ENCODE measurements at regions not wholly inside any gene's neighbourhood (a gene's known extent, or its start where the extent isn't known, plus 50 kb on each side); places are given as distances from the start of the nearest gene placed in this dataset.

DNA sequence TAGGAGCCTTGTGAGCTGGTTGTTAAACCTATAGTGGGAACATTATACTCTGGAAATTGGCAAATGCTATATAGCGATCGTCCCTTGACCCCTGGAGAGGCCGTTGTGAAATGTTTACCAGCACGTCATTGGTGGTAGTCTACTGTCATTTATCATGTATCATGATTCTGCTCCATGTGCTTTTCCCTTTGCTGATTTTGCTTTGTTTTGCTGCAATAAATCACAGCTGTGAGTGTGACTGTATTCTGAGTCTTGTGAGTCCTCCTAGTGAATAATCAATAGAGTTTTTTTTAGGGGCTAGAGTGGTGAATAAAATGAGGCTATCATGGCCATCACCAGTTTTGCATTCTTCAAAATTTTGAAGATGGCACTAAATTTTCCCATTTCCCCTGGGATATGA lies 189.1 kb downstream of the HRH4 start:
- Mint-ChIP-seq H3K9me3 (no peaks in the 10 kb centered on the region), H3K27me3 (no peaks in the 10 kb centered on the region), H3K4me3 (no peak overlapping the region), H3K27ac (ENCODE audit: low read depth) (no peak overlapping the region), H3K36me3 (ENCODE audit: insufficient read depth) (no peaks in the 10 kb centered on the region), H3K4me1 (no peaks in the 10 kb centered on the region)
- DNase-seq (ENCODE audit: low spot score in 2 of 2) = no peak
- no peak for ATAC-seq (replicated peaks; ENCODE audit: extremely low read depth, poor library complexity, severe bottlenecking)

DNA sequence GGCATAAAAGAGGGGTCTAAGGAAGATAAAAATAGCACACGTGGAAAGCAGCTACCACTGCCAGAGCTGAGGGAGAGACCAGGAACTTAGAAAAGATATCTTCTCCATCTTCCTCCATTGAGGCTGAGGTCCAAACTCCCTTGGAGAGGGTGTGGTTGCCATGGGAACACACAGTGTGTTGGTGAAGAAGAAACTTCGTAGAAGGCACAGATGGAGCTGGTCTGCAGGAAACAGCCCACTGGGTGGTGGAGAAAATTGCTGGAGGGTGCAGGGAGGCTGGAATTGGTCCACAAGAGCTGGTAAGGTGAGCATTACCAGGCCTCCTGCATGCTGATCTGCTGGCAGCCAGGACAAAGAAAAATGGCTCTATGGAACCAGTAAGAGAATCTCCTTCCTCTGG lies 191.0 kb downstream of the HRH4 start:
- Mint-ChIP-seq H3K9me3 (no peaks in the 10 kb centered on the region), H3K4me3 (no peak overlapping the region), H3K27me3 (no peaks in the 10 kb centered on the region), H3K36me3 (ENCODE audit: insufficient read depth) (no peaks in the 10 kb centered on the region), H3K27ac (ENCODE audit: low read depth) (no peak overlapping the region), H3K4me1 (no peaks in the 10 kb centered on the region)
- ATAC-seq (replicated peaks; ENCODE audit: extremely low read depth, poor library complexity, severe bottlenecking) = no peak
- no peak for DNase-seq (ENCODE audit: low spot score in 2 of 2)

DNA sequence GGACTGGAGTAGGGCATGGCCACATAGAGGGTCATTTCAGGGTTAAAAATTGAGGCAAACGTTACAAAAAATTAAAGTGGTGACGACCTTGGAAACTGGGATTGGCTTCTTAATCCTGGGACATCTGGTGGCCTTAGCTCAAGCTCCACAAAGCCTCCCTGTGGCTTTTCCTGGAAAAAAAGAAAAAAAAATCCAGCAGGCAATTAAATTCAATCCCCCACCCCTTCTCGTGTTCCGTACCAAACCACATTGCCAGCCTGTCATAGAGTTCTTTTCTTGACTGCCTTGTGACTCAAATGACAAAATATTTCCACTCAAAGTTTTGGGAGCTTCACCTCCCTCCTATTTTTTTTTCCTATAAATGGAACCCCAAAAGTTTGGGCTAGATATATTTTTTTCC lies 195.6 kb downstream of the HRH4 start:
- ATAC-seq (replicated peaks; ENCODE audit: extremely low read depth, poor library complexity, severe bottlenecking) = no peak
- Mint-ChIP-seq H3K36me3 (ENCODE audit: insufficient read depth) (peaks cover 2% of the 10 kb centered on the region), H3K4me1 (peaks cover 12% of the 10 kb centered on the region)

DNA sequence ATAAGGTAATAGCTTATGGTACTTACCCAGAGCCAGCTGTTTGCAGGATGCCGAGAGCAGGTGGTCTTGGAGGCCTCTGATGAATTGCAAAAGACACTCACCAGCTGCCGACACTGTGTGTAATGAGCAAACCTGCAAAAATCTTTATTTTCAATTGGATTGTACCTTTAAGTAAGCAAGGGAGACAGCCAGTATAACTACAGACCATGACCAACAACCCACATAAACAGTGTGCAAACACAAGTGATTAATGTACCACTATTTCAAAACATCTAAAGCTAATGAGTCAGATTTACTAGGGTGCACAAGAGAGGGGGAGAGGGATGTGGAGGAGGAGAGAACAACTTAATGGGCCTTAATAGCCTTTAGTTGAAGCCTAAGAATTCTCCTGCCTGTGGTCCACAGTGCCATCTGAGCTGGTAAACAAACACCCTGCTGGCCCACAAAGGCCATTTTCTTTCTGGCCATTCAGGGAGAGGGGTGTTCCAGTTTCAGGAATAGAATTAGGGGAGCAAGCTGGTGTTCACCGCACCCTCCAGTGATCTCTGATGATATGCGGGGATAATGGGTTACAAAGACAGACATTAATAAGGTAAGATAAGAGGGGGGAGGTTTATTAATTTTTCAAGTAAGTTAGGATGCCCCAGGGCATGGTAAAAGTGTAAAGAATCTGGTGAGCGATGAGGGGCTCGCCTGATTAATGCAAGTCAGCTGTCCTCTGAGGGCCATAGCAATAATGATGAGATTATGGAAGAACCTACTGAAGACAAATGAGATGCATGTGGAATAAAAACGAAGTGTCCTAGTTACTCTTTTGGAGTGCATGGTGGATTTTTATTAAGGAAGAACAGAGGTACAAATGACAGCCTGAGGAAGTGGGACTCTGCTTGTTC lies 196.4 kb downstream of the HRH4 start:
- H3K4me1 Mint-ChIP-seq = peaks cover 12% of the 10 kb centered on the region
- no peak overlapping the region for H3K4me3 Mint-ChIP-seq
- no peak overlapping the region for H3K27ac Mint-ChIP-seq (ENCODE audit: low read depth)
- no peaks in the 10 kb centered on the region for H3K27me3 Mint-ChIP-seq
- H3K36me3 Mint-ChIP-seq (ENCODE audit: insufficient read depth) = peaks cover 2% of the 10 kb centered on the region
- DNase-seq (ENCODE audit: low spot score in 2 of 2) = no peak
- no peak for ATAC-seq (replicated peaks; ENCODE audit: extremely low read depth, poor library complexity, severe bottlenecking)
- H3K9me3 Mint-ChIP-seq = no peaks in the 10 kb centered on the region

More for the DNA sequence above, 195.6 kb downstream of the HRH4 start:
- H3K27me3 Mint-ChIP-seq = no peaks in the 10 kb centered on the region
- no peak overlapping the region for H3K4me3 Mint-ChIP-seq
- no peaks in the 10 kb centered on the region for H3K9me3 Mint-ChIP-seq
- DNase-seq (ENCODE audit: low spot score in 2 of 2) = no peak
- no peak overlapping the region for H3K27ac Mint-ChIP-seq (ENCODE audit: low read depth)

DNA sequence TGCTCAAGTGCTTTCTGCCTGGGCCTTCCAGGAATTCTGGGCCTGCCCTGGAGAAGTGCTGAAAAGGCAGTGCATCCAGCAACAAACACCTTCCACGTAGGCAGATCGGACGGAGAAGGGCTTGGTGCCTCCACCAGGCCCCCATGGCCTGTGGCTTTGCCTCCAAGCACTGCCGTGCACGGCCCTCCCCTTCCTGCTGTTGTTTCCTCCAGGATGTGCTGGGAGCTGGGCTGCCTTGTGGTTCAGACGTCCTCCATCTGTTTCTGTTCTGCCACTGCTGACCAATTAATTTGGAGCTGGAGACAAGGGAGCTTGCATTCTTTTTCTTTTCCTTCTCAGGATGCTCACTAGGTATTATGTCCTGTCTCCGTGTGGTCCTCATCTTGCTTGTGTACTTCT lies 197.0 kb downstream of the HRH4 start:
- ATAC-seq (replicated peaks; ENCODE audit: extremely low read depth, poor library complexity, severe bottlenecking) = no peak
- no peak overlapping the region for H3K27ac Mint-ChIP-seq (ENCODE audit: low read depth)
- H3K4me1 Mint-ChIP-seq = peaks cover 12% of the 10 kb centered on the region
- peaks cover 2% of the 10 kb centered on the region for H3K36me3 Mint-ChIP-seq (ENCODE audit: insufficient read depth)
- H3K9me3 Mint-ChIP-seq = no peaks in the 10 kb centered on the region
- no peak for DNase-seq (ENCODE audit: low spot score in 2 of 2)
- peaks cover 1% of the 10 kb centered on the region for H3K27me3 Mint-ChIP-seq
- H3K4me3 Mint-ChIP-seq = no peak overlapping the region

DNA sequence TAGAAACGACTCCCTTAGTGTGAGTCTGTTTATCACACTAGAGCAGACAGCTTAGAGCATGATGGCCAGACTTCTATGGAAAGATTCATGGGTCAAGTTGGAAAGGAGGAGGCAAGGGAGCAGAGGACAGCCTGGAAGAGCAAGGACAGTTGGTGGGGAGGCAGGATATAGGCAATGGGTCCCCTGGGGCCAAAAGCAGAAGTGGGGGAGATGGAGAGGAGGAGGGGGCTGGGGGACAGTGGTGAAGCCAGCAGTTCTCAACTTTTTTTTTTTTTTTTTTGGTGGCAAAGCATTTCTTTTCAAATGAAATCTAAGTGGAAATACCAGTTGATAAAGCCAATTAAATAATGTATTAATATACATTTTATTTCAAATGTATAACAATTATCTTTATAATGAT lies 197.9 kb downstream of the HRH4 start:
- Mint-ChIP-seq H3K27me3 (peaks cover 9% of the 10 kb centered on the region), H3K27ac (ENCODE audit: low read depth) (no peak overlapping the region), H3K9me3 (no peaks in the 10 kb centered on the region), H3K4me3 (no peak overlapping the region), H3K4me1 (peaks cover 12% of the 10 kb centered on the region), H3K36me3 (ENCODE audit: insufficient read depth) (peaks cover 2% of the 10 kb centered on the region)
- no peak for ATAC-seq (replicated peaks; ENCODE audit: extremely low read depth, poor library complexity, severe bottlenecking)
- no peak for DNase-seq (ENCODE audit: low spot score in 2 of 2)

DNA sequence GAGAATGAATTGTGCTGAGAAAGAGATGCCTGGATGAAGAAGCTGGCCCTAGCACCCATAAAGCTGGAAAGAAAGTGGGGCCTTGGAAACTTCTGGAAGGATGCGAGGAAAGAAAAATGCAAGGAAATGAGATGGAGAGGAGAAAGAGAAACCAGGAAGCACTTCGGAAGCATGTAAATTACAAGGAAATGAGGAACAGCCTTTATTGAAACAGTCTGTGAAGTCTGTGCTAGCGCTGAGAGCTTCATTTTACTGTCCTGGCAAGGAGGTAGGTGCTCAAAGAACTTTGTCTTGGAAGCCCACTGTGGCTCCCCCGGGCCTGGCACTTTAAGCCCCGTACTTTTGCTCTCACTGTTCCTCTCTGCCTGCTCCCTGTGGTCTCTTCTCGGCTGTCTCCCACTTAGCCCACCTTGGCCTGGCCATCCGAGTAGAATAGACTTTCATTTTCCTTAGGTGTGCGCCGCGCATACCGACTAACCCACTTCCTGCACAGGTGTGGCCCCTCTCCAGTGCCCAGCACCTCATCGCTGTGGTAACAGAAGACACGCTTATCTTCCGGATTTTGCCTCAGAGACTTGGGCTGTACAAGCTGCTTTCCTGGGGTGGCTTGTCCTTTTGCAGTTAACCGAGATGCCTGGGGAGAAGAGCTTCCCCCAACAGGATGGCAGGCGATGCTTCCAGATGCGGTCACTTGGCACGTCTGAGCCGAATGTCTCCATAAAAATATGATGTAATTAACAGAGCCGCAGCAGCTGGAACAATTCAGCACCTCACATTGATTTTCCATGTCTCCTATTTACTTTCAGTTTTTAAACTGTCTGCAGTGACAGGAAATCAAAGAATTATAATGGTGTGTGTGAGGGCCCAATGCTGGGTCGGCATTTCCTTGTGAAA lies 199.6 kb downstream of the HRH4 start:
- peak in 1 of 2 donors; percentile 24 for DNase-seq (ENCODE audit: low spot score in 2 of 2)
- H3K27ac Mint-ChIP-seq (ENCODE audit: low read depth) = peak overlapping the region; percentile 69

DNA sequence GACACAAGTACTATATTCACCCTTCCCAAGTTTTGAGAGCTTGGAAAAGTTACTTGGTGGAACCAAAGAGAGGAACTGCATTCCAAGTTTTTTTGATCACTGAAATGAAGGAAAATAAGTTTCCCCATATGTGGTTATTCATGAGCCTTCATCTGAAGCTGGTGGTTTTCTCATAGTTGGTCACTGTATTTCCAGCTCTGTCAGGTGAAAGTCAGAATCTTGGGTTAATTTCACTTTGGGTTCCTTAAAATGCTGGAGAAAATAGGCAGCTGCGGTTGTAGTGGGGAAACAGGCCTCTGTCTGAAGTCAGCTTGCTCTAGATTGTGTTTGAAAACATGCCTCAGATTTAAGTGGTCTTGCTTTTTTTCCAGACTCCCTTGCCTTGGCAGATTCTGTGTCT lies 200.5 kb downstream of the HRH4 start:
- ATAC-seq (replicated peaks; ENCODE audit: extremely low read depth, poor library complexity, severe bottlenecking) (no peak), DNase-seq (ENCODE audit: low spot score in 2 of 2) (no peak)
- Mint-ChIP-seq H3K27ac (ENCODE audit: low read depth) (peak overlapping the region; percentile 69), H3K36me3 (ENCODE audit: insufficient read depth) (peaks cover 2% of the 10 kb centered on the region), H3K4me3 (no peak overlapping the region), H3K27me3 (peaks cover 9% of the 10 kb centered on the region), H3K4me1 (peaks cover 12% of the 10 kb centered on the region), H3K9me3 (no peaks in the 10 kb centered on the region)

More for the DNA sequence above, 199.6 kb downstream of the HRH4 start:
- peaks cover 12% of the 10 kb centered on the region for H3K4me1 Mint-ChIP-seq
- peak; percentile 76 for ATAC-seq (replicated peaks; ENCODE audit: extremely low read depth, poor library complexity, severe bottlenecking)
- H3K27me3 Mint-ChIP-seq = peaks cover 9% of the 10 kb centered on the region
- peaks cover 2% of the 10 kb centered on the region for H3K36me3 Mint-ChIP-seq (ENCODE audit: insufficient read depth)
- peak overlapping the region; percentile 78 for H3K4me3 Mint-ChIP-seq
- H3K9me3 Mint-ChIP-seq = no peaks in the 10 kb centered on the region

DNA sequence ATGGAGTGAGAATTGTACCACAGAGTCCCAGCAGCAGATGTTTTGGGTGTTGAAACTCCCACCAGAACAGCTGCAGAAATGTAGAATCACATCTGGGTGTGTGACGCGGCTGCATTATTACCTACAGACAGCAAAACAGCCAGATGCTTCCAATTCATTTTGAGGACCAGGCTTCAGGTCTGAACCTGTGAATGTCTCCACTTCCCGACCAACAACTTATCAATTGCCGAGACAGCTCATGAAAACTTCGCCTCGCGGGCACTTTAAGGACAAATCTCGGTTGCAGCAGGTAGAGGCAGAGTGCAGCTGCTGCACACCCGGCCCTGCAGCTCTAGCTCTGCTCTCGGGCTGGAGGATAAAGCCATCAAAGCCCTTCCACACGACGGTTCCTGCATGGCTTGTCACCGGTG lies 202.0 kb downstream of the HRH4 start:
- H3K4me3 Mint-ChIP-seq = no peak overlapping the region
- no peaks in the 10 kb centered on the region for H3K9me3 Mint-ChIP-seq
- H3K27ac Mint-ChIP-seq (ENCODE audit: low read depth) = no peak overlapping the region
- DNase-seq (ENCODE audit: low spot score in 2 of 2) = no peak
- peaks cover 2% of the 10 kb centered on the region for H3K36me3 Mint-ChIP-seq (ENCODE audit: insufficient read depth)
- peaks cover 9% of the 10 kb centered on the region for H3K27me3 Mint-ChIP-seq
- ATAC-seq (replicated peaks; ENCODE audit: extremely low read depth, poor library complexity, severe bottlenecking) = no peak
- peaks cover 12% of the 10 kb centered on the region for H3K4me1 Mint-ChIP-seq

DNA sequence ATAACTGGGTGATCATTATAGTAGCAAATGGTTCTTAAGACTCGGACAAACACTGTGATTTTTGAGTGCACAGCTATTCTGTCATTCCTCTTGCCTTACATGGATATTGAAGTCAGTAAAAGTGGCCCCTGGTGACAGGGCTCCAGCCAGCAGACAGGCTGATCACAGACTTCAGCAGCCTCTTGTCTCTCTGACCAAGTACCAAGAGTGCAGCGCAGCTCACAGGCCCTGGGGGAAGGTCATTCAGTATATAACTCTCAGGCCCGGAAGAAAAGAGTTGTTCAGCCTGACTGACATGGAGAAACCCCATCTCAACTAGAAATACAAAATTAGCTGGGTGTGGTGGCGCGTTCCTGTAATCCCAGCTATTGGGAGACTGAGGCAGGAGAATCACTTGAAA lies 202.6 kb downstream of the HRH4 start:
- H3K36me3 Mint-ChIP-seq (ENCODE audit: insufficient read depth) = peaks cover 2% of the 10 kb centered on the region
- H3K4me3 Mint-ChIP-seq = no peak overlapping the region
- no peak for DNase-seq (ENCODE audit: low spot score in 2 of 2)
- H3K27me3 Mint-ChIP-seq = peaks cover 9% of the 10 kb centered on the region
- H3K9me3 Mint-ChIP-seq = no peaks in the 10 kb centered on the region
- H3K27ac Mint-ChIP-seq (ENCODE audit: low read depth) = no peak overlapping the region
- no peak for ATAC-seq (replicated peaks; ENCODE audit: extremely low read depth, poor library complexity, severe bottlenecking)
- peaks cover 12% of the 10 kb centered on the region for H3K4me1 Mint-ChIP-seq

DNA sequence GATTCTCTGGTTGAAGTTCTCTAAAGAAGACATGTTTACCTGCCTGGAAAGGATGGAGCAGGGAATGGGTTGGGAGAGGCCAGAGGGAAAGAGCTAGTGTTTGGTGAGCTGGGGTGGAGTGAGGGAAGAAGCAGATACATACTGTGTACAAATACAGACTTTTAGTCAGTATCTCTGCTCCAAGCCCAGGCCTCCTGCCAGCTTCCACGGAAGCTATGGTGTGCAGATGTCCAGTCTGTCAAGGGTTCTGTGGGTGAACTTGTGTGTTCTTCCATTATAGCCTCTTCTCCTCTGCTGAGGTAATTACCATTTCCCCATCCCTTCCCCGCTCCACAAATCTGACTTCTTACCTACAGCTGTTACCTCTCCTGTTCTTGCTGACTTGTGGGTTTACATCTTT lies 208.6 kb downstream of the HRH4 start:
- H3K36me3 Mint-ChIP-seq (ENCODE audit: insufficient read depth) = no peaks in the 10 kb centered on the region
- no peak overlapping the region for H3K4me3 Mint-ChIP-seq
- H3K27me3 Mint-ChIP-seq = peaks cover 39% of the 10 kb centered on the region
- H3K27ac Mint-ChIP-seq (ENCODE audit: low read depth) = no peak overlapping the region
- no peaks in the 10 kb centered on the region for H3K9me3 Mint-ChIP-seq
- no peaks in the 10 kb centered on the region for H3K4me1 Mint-ChIP-seq
- ATAC-seq (replicated peaks; ENCODE audit: extremely low read depth, poor library complexity, severe bottlenecking) (no peak), DNase-seq (ENCODE audit: low spot score in 2 of 2) (no peak)

DNA sequence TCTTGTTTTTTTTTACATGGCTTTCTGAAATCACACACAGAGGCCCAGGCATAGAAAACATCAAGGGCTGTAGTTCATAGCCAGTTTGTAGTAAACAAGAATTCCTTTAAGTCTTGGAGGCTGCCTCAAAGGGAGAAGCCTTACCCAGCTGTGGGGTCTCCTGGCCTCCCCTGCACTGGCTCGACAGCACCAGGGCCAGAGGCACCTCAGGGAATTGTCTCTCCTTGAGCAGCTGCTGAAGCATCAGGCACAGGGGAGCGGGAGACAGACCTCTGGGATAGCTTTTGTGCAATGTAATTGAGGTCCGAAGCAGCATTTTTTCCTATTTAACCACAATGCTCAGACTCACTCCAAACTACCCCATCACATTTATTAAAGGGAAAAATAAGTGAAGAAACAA lies 209.1 kb downstream of the HRH4 start:
- no peaks in the 10 kb centered on the region for H3K4me1 Mint-ChIP-seq

More for the DNA sequence above, 209.1 kb downstream of the HRH4 start:
- H3K27ac Mint-ChIP-seq (ENCODE audit: low read depth) = no peak overlapping the region
- no peaks in the 10 kb centered on the region for H3K36me3 Mint-ChIP-seq (ENCODE audit: insufficient read depth)
- H3K27me3 Mint-ChIP-seq = peaks cover 40% of the 10 kb centered on the region
- H3K9me3 Mint-ChIP-seq = no peaks in the 10 kb centered on the region
- no peak overlapping the region for H3K4me3 Mint-ChIP-seq
- DNase-seq (ENCODE audit: low spot score in 2 of 2) = no peak
- ATAC-seq (replicated peaks; ENCODE audit: extremely low read depth, poor library complexity, severe bottlenecking) = no peak

Measured in central memory CD8-positive, alpha-beta T cell (primary cell).